Kidney epithelial cell (primary cell): ENCODE measurements at regions not wholly inside any gene's neighbourhood (a gene's known extent, or its start where the extent isn't known, plus 50 kb on each side); places are given as distances from the start of the nearest gene placed in this dataset.
A peak's percentile ranks its signal among the peaks of the same experiment; 100 is the strongest.

ENCODE experiments used
- DNase-seq: peaks from one replicate; pipeline ENCODE4 v3.0.0-alpha.2; 2010; ENCODE audit warnings: low read depth
- H3K27me3 ChIP-seq: 2 replicates; pipeline ENCODE4 v1.6.0; 2011; ENCODE audit warnings: low read length; ENCODE audit not compliant: control insufficient read depth, insufficient read depth
- H3K36me3 ChIP-seq: 2 replicates; pipeline ENCODE4 v1.5.1; 2011; ENCODE audit warnings: low read length; ENCODE audit not compliant: control insufficient read depth, insufficient read depth
- H3K4me3 ChIP-seq: 2 replicates; pipeline ENCODE4 v1.5.1; 2011; ENCODE audit warnings: low read depth, mild to moderate bottlenecking, control low read depth, low read length
- CTCF ChIP-seq: IDR thresholded peaks from 2 replicates; pipeline ENCODE4 v1.5.1; 2011; ENCODE audit warnings: mild to moderate bottlenecking, moderate library complexity, low read length, control low read depth, inconsistent platforms; ENCODE audit not compliant: insufficient read depth, poor library complexity, severe bottlenecking

DNA sequence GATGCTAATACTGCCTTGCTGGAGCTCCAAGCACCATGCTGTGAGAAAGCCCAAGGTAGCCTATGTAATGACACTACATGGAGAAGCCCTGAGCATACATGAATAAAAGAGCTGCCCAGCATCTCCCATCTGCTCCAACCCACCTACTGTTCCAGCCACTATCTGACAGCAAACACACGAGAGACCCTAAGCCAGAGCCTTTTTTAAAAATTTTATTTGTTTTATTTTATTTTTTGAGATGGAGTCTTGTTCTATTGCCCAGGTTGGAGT lies 95.2 kb upstream of the PRICKLE1 start:
- TF ChIP-seq CTCF, result no peak
- Histone ChIP-seq H3K27me3 (no peaks in the 10 kb centered on the region), H3K4me3 (no peak overlapping the region), H3K36me3 (no peaks in the 10 kb centered on the region)
- DNase-seq, result no peak

GRCh38 chr12:42683933-42684801 lies 94.6 kb upstream of the PRICKLE1 start:
- Histone ChIP-seq H3K27me3 (no peaks in the 10 kb centered on the region), H3K36me3 (no peaks in the 10 kb centered on the region), H3K4me3 (no peak overlapping the region)
- DNase-seq, result no peak
- no peak for TF ChIP-seq CTCF

- no peak overlapping the region for H3K4me3 ChIP-seq
- H3K36me3 ChIP-seq, result no peaks in the 10 kb centered on the region
- no peak for DNase-seq
- no peak for TF ChIP-seq CTCF
- H3K27me3 ChIP-seq, result no peaks in the 10 kb centered on the region
Measured at GRCh38 chr12:42683266-42683665, 93.7 kb upstream of the PRICKLE1 start.

DNA sequence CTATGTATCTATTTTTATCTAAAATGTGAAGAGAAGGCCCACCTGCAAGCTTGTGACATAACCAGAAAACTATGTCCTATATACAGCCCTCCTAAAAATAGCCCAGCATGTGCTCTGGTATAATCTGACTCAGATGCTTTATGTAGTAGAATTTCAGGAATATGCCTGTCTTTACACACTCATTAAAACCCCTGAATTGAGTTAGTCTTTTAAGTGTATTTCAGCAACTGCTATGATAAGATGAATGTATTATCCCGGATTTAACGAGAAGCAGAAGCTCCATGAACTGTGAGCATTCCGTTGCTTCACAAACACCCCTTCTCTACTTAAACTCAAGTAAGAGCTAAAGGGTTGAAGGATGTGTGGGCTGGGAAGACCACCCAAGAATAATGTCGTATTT lies 89.9 kb upstream of the PRICKLE1 start:
- DNase-seq, result peak; percentile 9
- no peak for TF ChIP-seq CTCF
- H3K4me3 ChIP-seq, result no peak overlapping the region
- no peaks in the 10 kb centered on the region for H3K27me3 ChIP-seq
- H3K36me3 ChIP-seq, result no peaks in the 10 kb centered on the region

GRCh38 chr12:42677461-42677860 lies 87.9 kb upstream of the PRICKLE1 start:
- H3K36me3 ChIP-seq, result no peaks in the 10 kb centered on the region
- no peak for DNase-seq
- H3K4me3 ChIP-seq, result no peak overlapping the region
- no peak for TF ChIP-seq CTCF
- H3K27me3 ChIP-seq, result no peaks in the 10 kb centered on the region

GRCh38 chr12:42673535-42673934 lies 84.0 kb upstream of the PRICKLE1 start:
- H3K36me3 ChIP-seq, result no peaks in the 10 kb centered on the region
- no peak overlapping the region for H3K4me3 ChIP-seq
- TF ChIP-seq CTCF, result no peak
- no peak for DNase-seq
- no peaks in the 10 kb centered on the region for H3K27me3 ChIP-seq
